Limb (tissue), 2 donors: ENCODE measurements at regions not wholly inside any gene's neighbourhood (a gene's known extent, or its start where the extent isn't known, plus 50 kb on each side); places are given as distances from the start of the nearest gene placed in this dataset.
"Not testable (repeated sequence)": the region's sequence is repeated elsewhere in the genome, so short reads cannot be mapped to it uniquely, and the experiment has no call there.

Experiments used
- DNase-seq, 2 donors: peaks; one replicate each; pipeline ENCODE4 v3.0.0-alpha.2; 2016; ENCODE audit errors: extremely low spot score in 2 of 2

DNA sequence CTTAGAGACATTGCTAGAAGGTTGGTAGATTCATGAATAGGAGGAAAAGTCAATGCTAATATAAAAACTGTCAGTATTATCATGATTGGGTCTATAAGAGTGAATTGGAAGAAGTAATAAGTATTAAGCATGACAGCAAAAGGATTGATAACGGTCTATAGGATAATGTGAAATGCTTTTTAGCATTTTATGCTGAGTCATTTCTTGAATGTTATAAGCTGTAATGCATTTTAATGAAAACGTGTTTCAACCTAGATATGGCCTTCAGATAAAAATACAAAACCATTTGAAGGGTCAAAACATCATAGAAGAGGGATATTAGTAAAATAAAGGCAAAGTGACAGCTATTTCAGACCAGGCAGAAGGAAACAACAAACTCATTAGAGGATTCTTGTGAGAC, 353.5 kb downstream of the SH2D1A start:
- DNase-seq: no peak

DNA sequence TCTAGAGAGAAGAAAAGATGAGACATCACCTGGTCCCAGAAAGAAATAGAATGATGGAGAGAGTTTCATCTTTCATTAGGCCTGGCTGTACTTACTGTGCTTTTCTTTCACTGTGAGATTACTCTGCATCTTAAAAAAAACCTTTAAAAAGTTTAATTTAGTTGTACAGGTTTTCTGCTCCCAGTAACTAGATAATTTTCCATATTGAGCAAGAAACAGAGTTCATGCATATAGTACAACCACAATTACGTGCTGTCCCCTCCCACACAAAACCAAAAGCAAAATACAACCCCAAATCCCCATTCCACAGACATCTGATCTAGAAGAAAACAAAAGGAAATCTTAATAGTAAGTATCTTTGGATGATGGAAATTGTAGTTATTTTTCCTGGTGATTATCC, 371.2 kb downstream of the SH2D1A start:
- DNase-seq: no peak

GRCh38 chrX:124719060-124719459, 372.7 kb downstream of the SH2D1A start:
- no peak for DNase-seq

DNA sequence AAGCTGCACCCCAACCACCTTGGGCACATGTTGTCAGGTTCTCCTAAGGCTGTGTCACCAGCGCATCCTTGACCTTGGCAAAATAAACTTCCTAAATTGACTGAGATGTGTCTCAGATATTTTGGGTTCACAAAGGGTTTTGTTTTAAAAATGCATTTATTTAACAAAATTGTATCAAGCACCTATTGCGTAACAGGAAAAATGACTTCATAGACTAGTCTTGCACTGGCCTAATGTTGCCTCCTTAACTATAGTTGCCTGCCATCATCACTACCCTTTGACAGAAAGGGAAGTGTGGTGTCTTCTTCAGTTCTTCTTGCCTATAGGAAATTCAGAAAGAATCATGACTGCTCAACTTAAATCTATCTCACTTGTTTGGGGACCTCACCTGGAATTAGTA, 374.2 kb downstream of the SH2D1A start:
- no peak for DNase-seq

DNA sequence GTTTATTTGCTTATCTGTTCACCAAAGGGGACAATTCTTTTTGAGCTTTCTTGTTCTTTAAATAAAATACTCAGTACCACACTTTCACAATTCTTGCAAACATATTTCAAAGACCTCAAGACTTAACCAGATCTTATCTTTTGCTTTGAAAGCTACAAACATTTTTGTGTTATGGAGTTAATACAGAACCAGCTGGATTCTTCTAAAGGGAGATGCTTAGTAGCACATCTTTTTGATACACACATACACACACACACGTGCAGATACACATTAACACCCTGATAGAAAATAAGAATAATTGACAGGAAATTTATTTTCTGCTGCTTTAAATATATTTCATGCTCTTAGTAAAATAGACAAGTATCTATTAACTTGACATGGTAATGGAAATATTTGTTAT, 379.1 kb downstream of the SH2D1A start:
- DNase-seq: no peak

DNA sequence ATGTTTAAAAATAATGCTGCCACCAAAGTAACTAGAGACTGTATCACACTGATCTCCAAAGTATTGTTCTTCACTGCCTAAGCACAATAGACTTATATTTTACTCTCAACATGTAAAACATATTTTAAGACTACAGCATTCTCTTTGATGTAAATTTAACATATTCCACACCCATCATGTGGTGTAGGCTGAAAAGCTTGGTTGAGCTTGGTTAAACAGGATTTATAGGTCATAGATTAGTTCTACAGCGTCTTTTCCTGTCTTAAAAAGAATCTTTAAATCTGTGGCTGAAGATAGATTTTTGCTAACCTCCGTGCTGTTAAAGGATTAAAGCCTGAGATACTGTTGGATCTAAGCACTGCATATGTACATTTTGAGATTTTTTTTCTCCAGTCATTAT, 379.9 kb downstream of the SH2D1A start:
- DNase-seq: no peak

DNA sequence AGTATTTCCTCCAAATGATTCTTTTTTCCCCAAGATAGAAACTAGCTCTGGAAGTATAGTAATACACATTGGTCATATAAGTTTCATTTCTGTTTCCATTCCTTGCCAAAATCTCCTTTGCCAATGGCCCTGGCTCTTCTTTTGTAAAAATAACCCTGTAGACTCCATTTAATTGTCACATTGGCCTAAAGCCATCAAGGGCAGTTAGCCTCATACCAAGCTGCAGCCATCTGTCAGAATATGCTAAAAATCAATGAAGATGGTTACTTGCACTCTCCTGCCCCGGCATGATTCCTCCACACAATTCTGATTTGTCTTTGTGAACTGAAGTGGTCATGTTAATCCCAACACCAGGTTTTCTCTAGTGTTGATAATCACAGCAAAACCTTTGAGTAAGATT, 380.5 kb downstream of the SH2D1A start:
- no peak for DNase-seq

DNA sequence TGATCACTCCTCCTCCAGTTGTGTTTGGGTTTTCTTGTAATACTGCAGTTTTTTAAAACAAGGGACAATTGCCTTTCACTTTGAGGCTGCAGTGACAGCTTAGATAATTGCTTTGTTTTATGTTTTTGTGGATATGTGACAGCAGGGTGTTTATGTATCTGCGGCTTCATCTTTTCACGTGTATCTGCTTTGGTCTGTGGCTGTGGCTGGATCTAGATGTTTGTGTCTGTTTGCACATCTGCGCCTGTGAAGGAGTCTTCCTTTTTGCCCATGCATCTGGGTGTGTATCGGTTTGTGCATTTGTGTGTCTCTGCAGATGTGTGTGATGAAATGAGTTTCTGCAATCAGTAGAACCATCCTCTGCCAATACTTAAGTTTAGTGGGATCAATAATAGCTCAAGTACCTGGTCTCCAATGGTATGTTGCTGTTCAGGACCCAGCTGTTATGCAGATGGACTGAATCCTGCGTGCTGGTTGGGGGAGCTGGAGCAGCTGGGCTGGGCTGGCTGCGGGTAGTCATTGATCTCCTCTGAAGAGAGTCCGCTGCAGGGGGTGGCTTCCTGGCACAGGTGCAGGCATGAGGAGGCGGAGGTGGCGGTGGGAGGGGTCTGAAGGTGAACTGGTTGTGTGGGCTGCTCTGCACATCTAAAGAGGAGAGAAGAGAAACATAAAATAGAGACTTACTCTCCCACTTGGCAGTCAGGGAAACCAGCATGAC, 390.3 kb downstream of the SH2D1A start:
- no peak for DNase-seq

DNA sequence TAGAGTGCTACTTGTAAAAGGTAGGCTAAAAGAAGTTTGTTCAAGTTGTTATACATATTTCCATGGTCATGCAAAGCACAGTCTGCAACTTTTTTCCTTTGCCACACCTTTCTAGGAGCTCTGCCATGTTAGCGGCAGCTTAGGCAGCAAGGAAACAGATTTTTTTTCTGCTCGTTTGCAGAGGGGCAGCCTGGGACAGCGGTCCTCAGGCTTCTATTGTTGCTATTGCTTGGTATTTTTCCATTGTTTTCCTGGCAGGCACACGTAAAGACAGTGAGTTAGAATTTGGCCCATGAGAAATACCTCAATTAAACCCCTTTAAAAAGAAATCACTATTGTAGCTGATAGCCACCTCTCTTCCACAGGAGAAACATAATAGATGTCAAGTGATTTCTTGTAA, 391.4 kb downstream of the SH2D1A start:
- no peak for DNase-seq

- no peak for DNase-seq
Measured at GRCh38 chrX:124747295-124747694, 400.9 kb downstream of the SH2D1A start.

GRCh38 chrX:124764354-124764753, 418.0 kb downstream of the SH2D1A start:
- DNase-seq: no peak

DNA sequence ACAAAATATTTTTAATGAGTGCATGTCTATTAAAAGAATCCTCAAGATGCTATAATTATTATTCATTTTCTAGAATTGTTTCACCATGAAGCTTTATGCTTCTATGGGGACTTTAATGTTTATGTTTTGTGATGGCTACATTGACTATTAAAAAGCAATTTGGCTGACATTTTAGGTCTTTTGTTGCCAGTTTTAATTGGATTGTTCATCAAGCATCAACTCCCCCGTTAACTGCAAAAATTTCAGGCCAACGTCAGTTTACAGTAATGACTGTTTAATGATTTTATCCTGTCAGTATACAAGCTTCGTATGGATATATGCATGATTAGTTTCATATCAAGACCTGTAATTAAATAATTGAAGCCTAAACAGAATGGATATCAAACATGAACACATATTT, 422.8 kb downstream of the SH2D1A start:
- no peak for DNase-seq

DNA sequence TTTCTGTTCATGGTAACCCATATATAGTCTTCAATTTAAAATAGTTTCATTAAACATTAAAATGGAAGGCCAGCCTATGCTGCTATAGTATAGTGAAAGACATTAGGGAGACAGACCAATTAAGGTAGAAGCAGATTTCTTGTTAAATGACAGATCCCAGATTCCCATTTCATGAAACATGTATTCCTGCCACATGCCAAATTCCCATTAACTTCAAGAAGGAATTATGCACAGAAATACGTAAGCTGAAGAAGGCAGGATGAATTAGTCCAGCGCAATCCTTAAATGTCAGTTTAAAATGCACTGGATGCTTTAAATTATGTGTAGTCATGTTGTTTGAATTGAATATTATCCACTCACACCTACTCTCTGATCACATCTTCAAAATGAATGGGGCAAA, 424.9 kb downstream of the SH2D1A start:
- no peak for DNase-seq

GRCh38 chrX:124788253-124788652, 441.9 kb downstream of the SH2D1A start:
- DNase-seq: not testable (repeated sequence)

DNA sequence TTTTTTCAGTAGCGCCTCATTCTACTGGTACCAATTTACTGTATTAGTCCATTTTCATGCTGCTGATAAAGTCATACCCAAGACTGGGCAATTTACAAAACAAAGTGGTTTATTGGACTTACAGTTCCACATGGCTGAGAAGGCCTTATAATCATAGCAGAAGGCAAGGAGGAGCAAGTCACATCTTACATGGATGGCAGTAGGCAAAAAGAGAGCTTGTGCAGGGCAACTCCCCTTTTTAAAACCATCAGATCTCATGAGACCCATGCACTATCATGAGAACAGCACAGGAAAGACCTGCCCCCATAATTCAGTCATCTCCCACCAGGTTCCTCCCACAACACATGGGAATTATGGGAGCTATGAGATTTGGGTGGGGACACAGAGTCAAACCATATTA, 443.5 kb downstream of the SH2D1A start:
- not testable (repeated sequence) for DNase-seq

GRCh38 chrX:124791492-124792095, 445.2 kb downstream of the SH2D1A start:
- no peak for DNase-seq

DNA sequence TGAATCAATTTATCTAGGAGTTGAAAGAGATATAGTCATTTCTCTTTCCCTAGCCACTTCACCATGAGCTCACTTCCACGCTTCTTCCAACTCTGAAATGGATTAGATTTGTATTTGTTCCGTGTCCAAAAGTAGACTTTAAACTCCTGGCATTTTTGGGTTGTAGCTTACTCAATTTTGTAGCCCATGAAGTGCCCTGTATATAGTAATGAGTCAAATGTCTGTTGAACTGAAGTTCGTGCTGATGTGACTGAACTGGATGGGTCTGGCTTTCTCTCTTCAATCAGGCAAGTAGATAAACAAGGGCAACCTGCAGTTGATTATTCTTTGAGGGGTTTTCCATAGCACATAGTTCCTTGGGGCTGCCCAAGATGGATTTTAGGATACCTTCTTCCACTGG, 450.6 kb downstream of the SH2D1A start:
- no peak for DNase-seq

GRCh38 chrX:124804962-124805361, 458.6 kb downstream of the SH2D1A start:
- no peak for DNase-seq

GRCh38 chrX:124805486-124805885, 459.1 kb downstream of the SH2D1A start:
- no peak for DNase-seq

DNA sequence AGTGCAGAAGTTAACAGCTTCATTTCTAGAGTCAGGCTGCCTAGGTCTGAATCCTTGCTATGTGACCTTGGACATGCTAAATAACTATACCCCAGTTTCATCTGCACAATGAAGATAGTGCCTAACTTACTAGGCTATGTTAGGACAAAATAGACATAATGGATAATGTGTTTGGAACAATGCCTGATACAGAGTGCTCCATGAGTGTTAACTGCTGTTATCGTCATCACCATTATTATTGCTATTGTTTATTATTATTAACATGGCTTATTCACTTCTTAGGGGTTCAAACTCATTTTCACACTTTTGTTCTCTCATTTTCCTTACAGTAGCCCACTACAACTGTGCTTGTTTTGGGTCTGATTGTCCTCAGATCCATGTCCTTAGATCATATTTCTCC, 467.7 kb downstream of the SH2D1A start:
- no peak for DNase-seq

GRCh38 chrX:124818033-124818432, 471.7 kb downstream of the SH2D1A start:
- DNase-seq: no peak

GRCh38 chrX:124818764-124819163, 472.4 kb downstream of the SH2D1A start:
- DNase-seq: no peak

DNA sequence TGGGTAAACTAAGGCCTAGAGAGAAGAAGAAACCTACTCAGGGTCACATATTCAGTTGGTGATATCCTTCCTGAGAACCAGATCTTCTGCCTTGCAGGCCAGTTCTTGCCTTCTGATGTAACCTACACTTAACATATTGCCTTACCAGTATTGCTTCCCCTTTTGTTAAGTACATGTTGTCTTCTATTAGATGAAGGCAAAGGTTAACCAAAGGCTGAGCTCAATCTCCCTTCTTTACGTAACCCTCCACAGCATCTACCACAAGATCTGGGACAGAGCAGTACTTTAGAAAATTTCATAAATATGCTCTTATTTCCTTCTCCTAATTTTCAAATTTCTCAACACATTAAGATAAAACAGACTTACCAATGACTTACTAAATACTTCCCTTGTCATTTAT, 474.4 kb downstream of the SH2D1A start:
- no peak for DNase-seq
